Right atrium auricular region (tissue), 2 donors: ENCODE measurements at regions not wholly inside any gene's neighbourhood (a gene's known extent, or its start where the extent isn't known, plus 50 kb on each side); places are given as distances from the start of the nearest gene placed in this dataset.
"Not testable (repeated sequence)": the region's sequence is repeated elsewhere in the genome, so short reads cannot be mapped to it uniquely, and the experiment has no call there.

ENCODE experiments used
- DNase-seq: peaks from one replicate; pipeline ENCODE4 v3.0.0-alpha.2; 2019; ENCODE audit warnings: low spot score
- H3K27ac ChIP-seq, 2 donors: fragments of 200-600 bp; sonication (generic); 1 replicate in 1 of 2; 2 replicates in 1 of 2; pipeline ENCODE4 v1.5.1; 2016 to 2019
- H3K27me3 ChIP-seq, 2 donors: fragments of 200-600 bp; sonication (generic); one replicate each; pipeline versions ENCODE4 v1.5.1 to v1.6.0; 2017 to 2019
- H3K36me3 ChIP-seq: fragments of 200-600 bp; sonication (generic); one replicate; pipeline ENCODE4 v1.5.1; 2016
- H3K4me1 ChIP-seq, 2 donors: fragments of 200-600 bp; sonication (generic); one replicate each; pipeline versions ENCODE4 v1.5.1 to v1.6.0; 2017 to 2019
- H3K4me3 ChIP-seq, 2 donors: fragments of 200-600 bp; sonication (generic); 1 replicate in 1 of 2; 2 replicates in 1 of 2; pipeline ENCODE4 v1.5.1; 2017 to 2019; ENCODE audit warnings: mild to moderate bottlenecking in 1 of 2, moderate library complexity in 1 of 2
- H3K9me3 ChIP-seq, 2 donors: fragments of 200-600 bp; sonication (generic); one replicate each; pipeline ENCODE4 v1.5.1; 2019
- CTCF ChIP-seq, 2 donors: fragments of 200-600 bp; sonication (generic); IDR thresholded peaks; one replicate each; pipeline ENCODE4 v1.5.1; 2019; ENCODE audit warnings: antibody characterized with exemption in 2 of 2

GRCh38 chr3:35276568-35276967 is 362.8 kb upstream of the ARPP21 start:
- H3K36me3 ChIP-seq: no peaks in the 10 kb centered on the region
- no peak overlapping the region for H3K4me3 ChIP-seq
- no peaks in the 10 kb centered on the region for H3K4me1 ChIP-seq
- H3K9me3 ChIP-seq: peaks cover 0 to 4% of the 10 kb centered on the region in 2 donors
- TF ChIP-seq CTCF (IDR thresholded peaks at IDR 0.05): no peak
- DNase-seq: no peak
- H3K27ac ChIP-seq: no peak overlapping the region
- H3K27me3 ChIP-seq: no peaks in the 10 kb centered on the region

GRCh38 chr3:35291471-35292236 is 347.7 kb upstream of the ARPP21 start:
- no peaks in the 10 kb centered on the region for H3K9me3 ChIP-seq
- no peak overlapping the region for H3K27ac ChIP-seq
- H3K36me3 ChIP-seq: no peaks in the 10 kb centered on the region
- DNase-seq: no peak
- TF ChIP-seq CTCF (IDR thresholded peaks at IDR 0.05): no peak
- no peaks in the 10 kb centered on the region for H3K4me1 ChIP-seq
- H3K4me3 ChIP-seq: no peak overlapping the region
- no peaks in the 10 kb centered on the region for H3K27me3 ChIP-seq

GRCh38 chr3:35292568-35292967 is 346.8 kb upstream of the ARPP21 start:
- H3K9me3 ChIP-seq: no peaks in the 10 kb centered on the region
- no peaks in the 10 kb centered on the region for H3K4me1 ChIP-seq
- no peak overlapping the region for H3K4me3 ChIP-seq
- TF ChIP-seq CTCF (IDR thresholded peaks at IDR 0.05): no peak
- H3K27me3 ChIP-seq: no peaks in the 10 kb centered on the region
- no peak overlapping the region for H3K27ac ChIP-seq
- H3K36me3 ChIP-seq: no peaks in the 10 kb centered on the region
- DNase-seq: no peak

- no peak for TF ChIP-seq CTCF (IDR thresholded peaks at IDR 0.05)
- Histone ChIP-seq H3K9me3 (no peaks in the 10 kb centered on the region), H3K27me3 (no peaks in the 10 kb centered on the region), H3K4me1 (no peaks in the 10 kb centered on the region), H3K36me3 (no peaks in the 10 kb centered on the region), H3K4me3 (no peak overlapping the region), H3K27ac (no peak overlapping the region)
- no peak for DNase-seq
Measured at GRCh38 chr3:35295906-35296305, 343.4 kb upstream of the ARPP21 start.

- no peak for TF ChIP-seq CTCF (IDR thresholded peaks at IDR 0.05)
Measured at GRCh38 chr3:35296533-35296932, 342.8 kb upstream of the ARPP21 start.

GRCh38 chr3:35296944-35297343 is 342.4 kb upstream of the ARPP21 start:
- DNase-seq, H3K9me3 ChIP-seq, H3K27ac ChIP-seq, H3K36me3 ChIP-seq, H3K4me3 ChIP-seq, H3K4me1 ChIP-seq, H3K27me3 ChIP-seq: not testable (repeated sequence)

More at GRCh38 chr3:35296533-35296932, 342.8 kb upstream of the ARPP21 start:
- Histone ChIP-seq H3K36me3 (no peaks in the 10 kb centered on the region), H3K4me1 (no peaks in the 10 kb centered on the region), H3K9me3 (no peaks in the 10 kb centered on the region), H3K4me3 (no peak overlapping the region), H3K27ac (no peak overlapping the region), H3K27me3 (no peaks in the 10 kb centered on the region)
- DNase-seq: no peak
